Trophoblast cell (in vitro differentiated cells and primary cell): ENCODE measurements at regions not wholly inside any gene's neighbourhood (a gene's known extent, or its start where the extent isn't known, plus 50 kb on each side); places are given as distances from the start of the nearest gene placed in this dataset.

ENCODE experiments used
- DNase-seq, 2 donors: peaks; one replicate each; pipeline ENCODE4 v3.0.0-alpha.2; 2016
- H2AFZ ChIP-seq: 2 replicates; pipeline ENCODE4 v1.6.1; 2013; ENCODE audit warnings: low read length, moderate library complexity, mild to moderate bottlenecking; ENCODE audit not compliant: insufficient read depth, poor library complexity
- H2AK5ac ChIP-seq: 2 replicates; pipeline ENCODE4 v1.6.1; 2013; ENCODE audit warnings: mild to moderate bottlenecking, low read length
- H2BK120ac ChIP-seq: 2 replicates; pipeline ENCODE4 v1.6.1; 2013; ENCODE audit warnings: low read length, mild to moderate bottlenecking, moderate library complexity; ENCODE audit not compliant: insufficient read depth, poor library complexity
- H2BK12ac ChIP-seq: 2 replicates; pipeline ENCODE4 v1.6.1; 2013; ENCODE audit warnings: mild to moderate bottlenecking, low read length, moderate library complexity
- H2BK5ac ChIP-seq: 2 replicates; pipeline ENCODE4 v1.6.1; 2013; ENCODE audit warnings: low read length, low read depth, moderate library complexity, mild to moderate bottlenecking; ENCODE audit not compliant: poor library complexity
- H3K14ac ChIP-seq: 2 replicates; pipeline ENCODE4 v1.6.1; 2013; ENCODE audit warnings: mild to moderate bottlenecking, low read length
- H3K18ac ChIP-seq: 2 replicates; pipeline ENCODE4 v1.6.1; 2013; ENCODE audit warnings: mild to moderate bottlenecking, low read length
- H3K23ac ChIP-seq: 2 replicates; pipeline ENCODE4 v1.6.1; 2013; ENCODE audit warnings: low read length
- H3K27ac ChIP-seq: 2 replicates; pipeline ENCODE4 v1.5.1; 2013; ENCODE audit warnings: low read depth, mild to moderate bottlenecking, inconsistent platforms, low read length, moderate library complexity
- H3K27me3 ChIP-seq: 2 replicates; pipeline ENCODE4 v1.6.1; 2013; ENCODE audit warnings: inconsistent platforms, mild to moderate bottlenecking, low read length, moderate library complexity; ENCODE audit not compliant: insufficient read depth
- H3K36me3 ChIP-seq, 2 experiments: 1 replicate in 1 of 2; 2 replicates in 1 of 2; pipeline ENCODE4 v1.6.1; 2013; ENCODE audit warnings: low read length in 2 of 2, mild to moderate bottlenecking in 2 of 2, moderate library complexity in 1 of 2; ENCODE audit not compliant: insufficient read depth in 2 of 2, control insufficient read depth in 1 of 2
- H3K4ac ChIP-seq: 2 replicates; pipeline ENCODE4 v1.6.1; 2013; ENCODE audit warnings: low read depth, mild to moderate bottlenecking, low read length, moderate library complexity
- H3K4me1 ChIP-seq, 2 experiments: 1 replicate in 1 of 2; 2 replicates in 1 of 2; pipeline ENCODE4 v1.6.1; 2013; ENCODE audit warnings: low read length in 2 of 2, mild to moderate bottlenecking in 2 of 2, moderate library complexity in 1 of 2; ENCODE audit not compliant: insufficient read depth in 2 of 2, control insufficient read depth in 1 of 2
- H3K4me2 ChIP-seq: 2 replicates; pipeline ENCODE4 v1.6.1; 2013; ENCODE audit warnings: inconsistent platforms, mild to moderate bottlenecking, low read length, moderate library complexity
- H3K4me3 ChIP-seq: 2 replicates; pipeline ENCODE4 v1.5.1; 2013; ENCODE audit warnings: mild to moderate bottlenecking, low read depth, low read length, inconsistent platforms
- H3K79me1 ChIP-seq: one replicate; pipeline ENCODE4 v1.6.1; 2013; ENCODE audit warnings: low read length
- H3K79me2 ChIP-seq: 2 replicates; pipeline ENCODE4 v1.6.1; 2013; ENCODE audit warnings: low read length, mild to moderate bottlenecking; ENCODE audit not compliant: control insufficient read depth, insufficient read depth, poor library complexity
- H3K9ac ChIP-seq: 2 replicates; pipeline ENCODE4 v1.6.1; 2013; ENCODE audit warnings: mild to moderate bottlenecking, low read length
- H3K9me3 ChIP-seq: 2 replicates; pipeline ENCODE4 v1.6.1; 2013; ENCODE audit warnings: low read depth, mild to moderate bottlenecking, control low read depth, inconsistent platforms, low read length; ENCODE audit not compliant: insufficient read depth
- H4K12ac ChIP-seq: 2 replicates; pipeline ENCODE4 v1.6.1; 2013; ENCODE audit warnings: low read depth, mild to moderate bottlenecking, low read length, moderate library complexity
- H4K8ac ChIP-seq: 2 replicates; pipeline ENCODE4 v1.6.1; 2013; ENCODE audit warnings: low read depth, mild to moderate bottlenecking, low read length, moderate library complexity
- H4K91ac ChIP-seq: one replicate; pipeline ENCODE4 v1.6.1; 2013; ENCODE audit warnings: low read depth, mild to moderate bottlenecking, low read length, moderate library complexity
- WGBS: extraction: QIAGEN DNeasy Blood & Tissue Kit; methylation state at CpG from one replicate; pipeline ENCODE4 v1.1.7; 2013; ENCODE audit warnings: missing lambda C conversion rate; ENCODE audit not compliant: insufficient read length, insufficient coverage; ENCODE audit errors: extremely low coverage; 5-methylcytosine and 5-hydroxymethylcytosine counted together

DNA sequence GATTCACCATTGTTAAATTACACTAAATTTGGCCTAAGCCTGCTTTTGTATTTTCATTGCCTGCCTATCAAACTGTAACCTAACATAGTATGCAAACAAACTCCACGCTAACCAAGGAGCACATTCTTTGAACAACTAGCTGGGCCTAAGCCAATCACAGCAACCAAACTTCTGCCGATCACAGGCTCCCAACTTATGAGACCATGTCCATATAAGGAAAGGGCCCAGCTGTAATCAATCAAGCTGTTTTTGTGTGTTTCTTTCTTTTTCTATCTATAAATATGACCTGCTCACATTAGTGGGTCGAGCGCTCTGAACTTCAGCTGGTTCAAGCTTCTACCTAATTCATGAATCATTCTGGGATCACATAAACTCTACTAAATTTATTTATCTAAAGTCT is 473.6 kb downstream of the SI start:
- Histone ChIP-seq H2BK12ac (no peak overlapping the region), H3K79me2 (no peaks in the 10 kb centered on the region), H3K79me1 (no peaks in the 10 kb centered on the region), H3K9ac (no peak overlapping the region), H3K27me3 (no peaks in the 10 kb centered on the region), H2BK120ac (no peak overlapping the region), H2AK5ac (no peak overlapping the region), H2AFZ (no peak overlapping the region), H3K18ac (no peak overlapping the region), H3K23ac (no peak overlapping the region), H2BK5ac (no peak overlapping the region), H4K8ac (no peak overlapping the region), H3K4me1 (no peaks in the 10 kb centered on the region), H3K4ac (no peak overlapping the region), H3K9me3 (no peaks in the 10 kb centered on the region), H4K12ac (no peak overlapping the region), H3K4me2 (no peak overlapping the region), H4K91ac (no peak overlapping the region), H3K27ac (no peak overlapping the region), H3K14ac (no peak overlapping the region), H3K4me3 (no peak overlapping the region), H3K36me3 (no peaks in the 10 kb centered on the region)
- no CpG with 5 or more reads among the region's 4 CpGs for WGBS
- DNase-seq, result no peak

DNA sequence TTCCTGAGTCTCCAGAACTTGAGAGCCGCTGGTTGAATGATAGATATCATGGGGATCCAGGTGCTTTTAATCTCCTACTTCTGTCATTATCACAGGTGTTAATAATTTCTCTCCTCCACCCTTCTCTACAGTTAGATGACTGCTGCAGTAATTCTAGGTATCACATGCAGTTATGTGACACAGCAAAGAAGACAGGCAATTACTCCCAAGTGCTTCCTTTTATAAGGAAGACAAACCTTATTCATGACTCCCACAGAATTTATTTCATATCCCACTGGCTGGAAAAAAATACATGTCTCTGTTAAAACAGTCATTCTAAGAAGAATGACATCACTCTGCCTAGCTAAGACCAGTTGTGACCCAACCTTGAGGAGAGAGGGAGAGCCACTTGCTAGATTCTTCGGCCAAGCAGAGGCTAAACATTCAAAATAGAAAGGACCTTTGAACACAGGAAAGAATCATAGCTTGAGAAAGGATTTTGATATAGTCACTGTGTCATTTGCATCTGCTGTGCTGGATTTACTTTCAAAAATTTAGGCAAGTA is 500.6 kb downstream of the SI start:
- Histone ChIP-seq H3K79me1 (no peaks in the 10 kb centered on the region), H3K4me1 (no peaks in the 10 kb centered on the region), H4K91ac (no peak overlapping the region), H4K12ac (no peak overlapping the region), H2BK12ac (no peak overlapping the region), H4K8ac (no peak overlapping the region), H3K4me3 (no peak overlapping the region), H3K14ac (no peak overlapping the region), H3K27ac (no peak overlapping the region), H3K9me3 (no peaks in the 10 kb centered on the region), H3K79me2 (no peaks in the 10 kb centered on the region), H3K4me2 (no peak overlapping the region), H2AK5ac (no peak overlapping the region), H2BK5ac (no peak overlapping the region), H2BK120ac (no peak overlapping the region), H3K27me3 (no peaks in the 10 kb centered on the region), H3K9ac (no peak overlapping the region), H3K4ac (no peak overlapping the region), H3K36me3 (no peaks in the 10 kb centered on the region), H2AFZ (no peak overlapping the region), H3K23ac (no peak overlapping the region), H3K18ac (no peak overlapping the region)
- WGBS, result no CpG with 5 or more reads among the region's 2 CpGs
- no peak for DNase-seq

- Histone ChIP-seq H3K4me3 (no peak overlapping the region), H3K4ac (no peak overlapping the region), H4K8ac (no peak overlapping the region), H2BK5ac (no peak overlapping the region), H3K4me2 (no peak overlapping the region), H3K9me3 (no peaks in the 10 kb centered on the region), H3K4me1 (no peaks in the 10 kb centered on the region), H3K14ac (no peak overlapping the region), H3K79me2 (no peaks in the 10 kb centered on the region), H2AK5ac (no peak overlapping the region), H3K27me3 (no peaks in the 10 kb centered on the region), H3K79me1 (no peaks in the 10 kb centered on the region), H4K91ac (no peak overlapping the region), H3K9ac (no peak overlapping the region), H3K36me3 (no peaks in the 10 kb centered on the region), H2BK120ac (no peak overlapping the region), H4K12ac (no peak overlapping the region), H3K23ac (no peak overlapping the region), H3K27ac (no peak overlapping the region), H2BK12ac (no peak overlapping the region), H3K18ac (no peak overlapping the region), H2AFZ (no peak overlapping the region)
- WGBS, result 100% methylated on average over 1 of the region's 4 CpGs
- no peak for DNase-seq
These were observed 505.9 kb downstream of the SI start for GRCh38 chr3:164572436-164572835.

DNA sequence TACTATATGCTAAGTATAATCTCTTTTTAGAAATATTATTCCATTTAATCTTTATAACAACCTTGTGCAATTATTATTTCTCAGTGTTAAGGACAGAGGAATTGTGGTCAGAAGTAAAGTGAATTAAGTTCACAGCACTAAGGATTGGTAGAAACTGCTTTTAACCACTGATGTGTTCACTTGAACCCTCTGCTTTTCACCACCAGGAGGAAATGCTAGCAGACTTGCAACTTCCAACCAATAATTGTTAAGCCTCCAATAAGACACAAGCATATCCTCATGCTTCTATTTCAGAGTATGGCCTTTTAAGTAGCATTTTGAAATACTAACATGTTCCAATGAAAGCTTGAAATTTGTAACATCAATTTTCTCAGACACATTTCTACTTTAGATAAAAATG is 527.4 kb downstream of the SI start:
- Histone ChIP-seq H3K23ac (no peak overlapping the region), H3K4me3 (no peak overlapping the region)

More for the DNA sequence above, 527.4 kb downstream of the SI start:
- H3K9me3 ChIP-seq, result no peaks in the 10 kb centered on the region
- no peak overlapping the region for H3K4me2 ChIP-seq
- H3K4me1 ChIP-seq, result no peaks in the 10 kb centered on the region
- no peak overlapping the region for H2AK5ac ChIP-seq
- no peak overlapping the region for H2AFZ ChIP-seq
- no peak overlapping the region for H3K18ac ChIP-seq
- H4K12ac ChIP-seq, result no peak overlapping the region
- no peak overlapping the region for H4K91ac ChIP-seq
- H2BK5ac ChIP-seq, result no peak overlapping the region
- H2BK12ac ChIP-seq, result no peak overlapping the region
- no peak overlapping the region for H2BK120ac ChIP-seq
- H3K9ac ChIP-seq, result no peak overlapping the region
- no peaks in the 10 kb centered on the region for H3K27me3 ChIP-seq
- H3K79me1 ChIP-seq, result no peaks in the 10 kb centered on the region
- no peaks in the 10 kb centered on the region for H3K36me3 ChIP-seq
- no peak overlapping the region for H3K14ac ChIP-seq
- no peak for DNase-seq
- no peak overlapping the region for H3K27ac ChIP-seq
- H3K4ac ChIP-seq, result no peak overlapping the region
- H4K8ac ChIP-seq, result no peak overlapping the region
- no peaks in the 10 kb centered on the region for H3K79me2 ChIP-seq
